Loucy (cell line): ENCODE measurements at regions not wholly inside any gene's neighbourhood (a gene's known extent, or its start where the extent isn't known, plus 50 kb on each side); places are given as distances from the start of the nearest gene placed in this dataset.

Source experiments
- EZH2phosphoT487 ChIP-seq: fragments of 200-600 bp; IDR thresholded peaks from 2 replicates; pipeline ENCODE4 v1.6.1; 2018; ENCODE audit warnings: antibody characterized with exemption, mild to moderate bottlenecking, moderate library complexity, borderline replicate concordance
- TF ChIP-seq, protein P1 (sequence below): fragments of 200-600 bp; sonication (generic); conservative IDR thresholded peaks from 2 replicates; pipeline ENCODE4 v1.5.1; 2014; ENCODE audit warnings: mild to moderate bottlenecking, antibody characterized with exemption, low read length

DNA sequence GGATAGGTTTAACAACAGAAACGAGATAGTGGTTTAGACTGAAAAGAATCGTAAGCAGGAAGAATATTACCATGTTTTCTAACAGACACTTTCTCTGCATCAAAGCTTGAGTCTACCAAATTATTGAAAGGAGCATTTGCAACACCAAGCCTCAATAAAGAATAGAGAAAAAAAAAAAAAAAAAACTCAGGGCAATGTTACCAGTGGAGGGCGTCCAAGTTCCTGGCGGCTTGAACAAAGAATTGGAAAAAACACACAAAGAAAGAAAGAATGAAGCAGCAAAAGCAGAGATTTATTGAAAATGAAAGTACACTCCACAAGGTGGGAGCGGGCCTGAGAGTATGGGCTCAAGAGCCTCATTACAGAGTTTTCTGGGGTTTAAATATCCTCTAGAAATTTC, 686.5 kb upstream of the ADGRL2 start:
- TF ChIP-seq, protein P1, sequence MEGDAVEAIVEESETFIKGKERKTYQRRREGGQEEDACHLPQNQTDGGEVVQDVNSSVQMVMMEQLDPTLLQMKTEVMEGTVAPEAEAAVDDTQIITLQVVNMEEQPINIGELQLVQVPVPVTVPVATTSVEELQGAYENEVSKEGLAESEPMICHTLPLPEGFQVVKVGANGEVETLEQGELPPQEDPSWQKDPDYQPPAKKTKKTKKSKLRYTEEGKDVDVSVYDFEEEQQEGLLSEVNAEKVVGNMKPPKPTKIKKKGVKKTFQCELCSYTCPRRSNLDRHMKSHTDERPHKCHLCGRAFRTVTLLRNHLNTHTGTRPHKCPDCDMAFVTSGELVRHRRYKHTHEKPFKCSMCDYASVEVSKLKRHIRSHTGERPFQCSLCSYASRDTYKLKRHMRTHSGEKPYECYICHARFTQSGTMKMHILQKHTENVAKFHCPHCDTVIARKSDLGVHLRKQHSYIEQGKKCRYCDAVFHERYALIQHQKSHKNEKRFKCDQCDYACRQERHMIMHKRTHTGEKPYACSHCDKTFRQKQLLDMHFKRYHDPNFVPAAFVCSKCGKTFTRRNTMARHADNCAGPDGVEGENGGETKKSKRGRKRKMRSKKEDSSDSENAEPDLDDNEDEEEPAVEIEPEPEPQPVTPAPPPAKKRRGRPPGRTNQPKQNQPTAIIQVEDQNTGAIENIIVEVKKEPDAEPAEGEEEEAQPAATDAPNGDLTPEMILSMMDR: no peak
- TF ChIP-seq EZH2phosphoT487: no peak
